Kidney tubule cell (primary cell): ENCODE measurements at regions not wholly inside any gene's neighbourhood (a gene's known extent, or its start where the extent isn't known, plus 50 kb on each side); places are given as distances from the start of the nearest gene placed in this dataset.

Source experiments
- DNase-seq: peaks from one replicate; pipeline ENCODE4 v3.0.0-alpha.2; 2018; ENCODE audit warnings: low spot score

DNA sequence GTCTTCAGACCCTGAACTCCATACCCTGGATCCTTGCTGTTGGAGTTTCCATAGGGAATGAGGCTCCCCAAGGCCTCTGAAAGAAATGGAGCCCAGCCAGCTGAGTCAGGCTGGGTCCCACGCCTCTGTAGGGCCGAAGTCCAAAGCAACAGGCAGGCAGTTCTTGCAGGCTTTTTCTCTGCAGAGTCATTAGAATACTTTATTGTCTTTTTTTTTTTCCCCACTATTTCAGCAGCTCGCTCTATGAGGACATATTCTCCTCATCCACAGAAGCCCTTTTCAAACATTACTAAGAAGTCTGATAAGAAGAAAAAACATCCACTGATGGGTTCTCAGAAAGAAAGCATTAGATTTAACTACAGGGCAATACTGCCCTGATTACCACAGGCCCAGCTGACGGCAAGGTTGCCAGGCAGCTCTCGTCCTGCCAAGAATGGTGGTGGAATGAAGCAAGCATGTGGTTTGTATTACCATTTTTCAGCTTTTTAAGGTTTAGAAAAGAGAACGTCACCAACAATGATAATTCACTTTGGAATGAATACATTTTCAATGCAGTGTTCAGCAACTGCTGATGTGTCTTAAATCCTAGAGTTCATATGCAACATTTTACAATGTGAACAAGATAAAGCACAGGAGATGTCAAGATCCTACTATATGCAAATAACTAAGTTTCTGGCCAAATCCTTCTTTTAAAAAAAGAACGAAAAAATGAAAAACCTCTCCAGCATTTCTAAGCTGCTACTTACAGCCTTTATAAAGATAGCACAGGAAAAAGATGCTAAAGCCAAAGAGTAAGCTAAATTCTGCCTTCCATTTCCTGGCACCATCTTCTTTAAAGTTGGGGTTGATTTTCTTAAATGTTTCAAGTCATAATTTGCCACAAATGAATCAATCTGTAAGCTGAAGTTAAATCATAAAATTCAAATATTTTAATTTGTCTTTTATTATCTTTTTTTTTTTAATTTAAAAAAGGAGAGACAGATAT lies 223.6 kb upstream of the CITED2 start:
- peak; percentile 65 for DNase-seq

DNA sequence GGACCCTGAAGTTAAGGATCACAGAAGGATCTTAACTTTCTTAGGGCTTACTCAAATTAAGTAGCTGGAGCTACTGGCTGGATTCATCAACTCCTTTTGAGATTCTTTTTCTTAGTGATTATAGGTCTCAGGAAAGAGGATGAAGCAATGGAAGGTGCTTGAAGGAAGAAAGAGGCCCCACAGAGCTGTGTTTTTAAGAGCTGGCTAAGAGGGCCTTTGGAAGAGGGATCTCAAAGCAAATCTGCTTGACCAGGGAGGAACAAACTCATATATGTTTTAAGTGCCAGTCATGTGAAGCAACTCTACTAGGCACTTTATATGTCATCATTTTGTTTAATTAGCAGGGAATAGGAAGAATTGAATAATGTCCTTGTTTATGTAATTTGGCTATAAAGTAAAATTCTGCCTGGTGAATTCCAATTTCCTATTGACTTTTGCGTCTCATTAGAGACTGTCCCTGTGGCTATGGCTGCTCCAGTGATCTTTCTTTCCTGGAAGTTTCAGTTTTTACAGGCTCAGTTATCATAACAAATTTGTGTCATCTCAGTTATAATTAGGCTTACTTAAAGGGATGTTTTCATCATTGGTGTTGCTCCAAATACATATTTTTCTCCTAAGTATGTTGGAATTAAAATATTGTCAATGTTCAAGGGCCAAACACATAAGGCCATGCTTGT lies 222.8 kb upstream of the CITED2 start:
- no peak for DNase-seq

- DNase-seq: peak; percentile 49
Observed at GRCh38 chr6:139595183-139595582, 220.7 kb upstream of the CITED2 start.

- no peak for DNase-seq
Observed at GRCh38 chr6:139594333-139594965, 220.0 kb upstream of the CITED2 start.

DNA sequence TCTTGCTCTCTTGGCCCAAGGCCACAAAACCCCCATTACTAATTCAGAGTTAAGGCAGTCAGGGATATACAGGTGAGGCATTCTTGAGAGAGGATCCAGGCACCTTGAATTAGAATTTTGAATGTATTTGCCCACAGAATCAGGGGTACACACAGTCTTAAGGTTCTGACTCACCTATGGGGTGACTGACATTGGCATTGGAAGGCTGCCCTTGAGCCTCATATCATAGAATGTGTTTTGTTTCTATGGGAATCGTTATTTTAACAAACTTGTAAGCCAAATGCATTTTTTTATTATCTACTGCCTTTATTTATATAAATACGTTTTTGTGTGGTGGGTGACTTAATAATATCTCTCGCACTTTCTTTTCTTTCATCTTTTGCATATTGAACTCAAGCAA lies 218.6 kb upstream of the CITED2 start:
- peak; percentile 35 for DNase-seq

GRCh38 chr6:139592011-139592410 lies 217.6 kb upstream of the CITED2 start:
- DNase-seq: no peak

GRCh38 chr6:139591075-139591865 lies 216.8 kb upstream of the CITED2 start:
- no peak for DNase-seq

DNA sequence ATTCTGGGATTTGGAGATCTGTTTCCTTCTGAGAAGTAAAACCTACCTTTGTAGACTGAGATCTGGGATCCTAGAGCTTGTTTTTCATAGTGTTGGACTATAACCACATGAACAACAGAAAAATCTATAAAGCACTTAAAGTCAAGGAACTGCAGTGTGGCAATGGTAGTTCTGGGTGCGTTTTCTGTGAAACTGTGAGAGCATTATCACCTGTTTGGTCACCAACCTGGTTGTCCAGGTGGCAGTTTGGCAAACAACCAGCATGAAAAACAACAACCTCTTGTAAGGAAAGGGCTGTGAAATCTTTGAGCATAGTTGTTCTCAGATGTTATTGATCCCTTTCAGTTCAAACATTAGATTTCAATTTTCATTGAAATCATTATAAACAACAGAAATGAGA lies 215.8 kb upstream of the CITED2 start:
- DNase-seq: no peak

DNA sequence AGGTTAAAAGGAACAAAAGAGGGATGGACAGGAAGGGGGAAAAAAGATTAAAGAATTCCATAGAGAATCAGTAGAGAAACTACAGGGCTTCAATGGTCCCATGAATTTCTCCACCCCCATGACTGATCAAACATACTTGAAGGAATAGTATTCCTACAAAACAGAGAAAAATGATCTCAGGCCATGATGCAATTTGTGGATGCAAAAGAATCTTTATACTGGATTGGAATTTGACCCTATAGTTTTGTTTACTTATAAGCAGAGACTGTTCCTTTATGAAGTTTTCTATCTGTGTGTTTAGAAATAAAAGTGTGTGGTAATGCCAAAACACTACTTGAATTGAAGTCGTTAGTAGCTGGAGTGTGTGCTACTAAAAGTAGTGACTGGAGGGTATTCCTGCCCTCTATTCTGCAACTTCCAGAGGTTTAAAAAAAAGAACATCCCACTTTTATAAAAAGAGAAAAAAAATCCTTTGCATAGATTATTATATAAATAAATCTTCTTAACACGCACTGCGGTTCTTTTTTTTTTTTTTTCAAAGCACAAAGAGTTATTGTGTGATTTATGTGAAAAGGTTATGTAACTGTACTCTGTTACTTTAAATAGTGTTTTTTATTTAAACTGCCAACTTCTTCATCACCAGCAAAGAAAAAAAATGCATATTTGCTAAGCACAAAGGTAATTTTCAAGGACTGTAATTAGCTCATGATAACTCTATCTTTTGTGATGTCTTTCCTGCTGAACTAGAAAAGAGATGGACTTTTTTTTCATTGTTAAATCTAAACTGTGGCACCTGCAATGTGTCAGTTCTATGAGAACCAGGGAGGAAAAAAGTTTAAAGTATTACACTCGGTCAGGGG lies 214.5 kb upstream of the CITED2 start:
- DNase-seq: no peak

DNA sequence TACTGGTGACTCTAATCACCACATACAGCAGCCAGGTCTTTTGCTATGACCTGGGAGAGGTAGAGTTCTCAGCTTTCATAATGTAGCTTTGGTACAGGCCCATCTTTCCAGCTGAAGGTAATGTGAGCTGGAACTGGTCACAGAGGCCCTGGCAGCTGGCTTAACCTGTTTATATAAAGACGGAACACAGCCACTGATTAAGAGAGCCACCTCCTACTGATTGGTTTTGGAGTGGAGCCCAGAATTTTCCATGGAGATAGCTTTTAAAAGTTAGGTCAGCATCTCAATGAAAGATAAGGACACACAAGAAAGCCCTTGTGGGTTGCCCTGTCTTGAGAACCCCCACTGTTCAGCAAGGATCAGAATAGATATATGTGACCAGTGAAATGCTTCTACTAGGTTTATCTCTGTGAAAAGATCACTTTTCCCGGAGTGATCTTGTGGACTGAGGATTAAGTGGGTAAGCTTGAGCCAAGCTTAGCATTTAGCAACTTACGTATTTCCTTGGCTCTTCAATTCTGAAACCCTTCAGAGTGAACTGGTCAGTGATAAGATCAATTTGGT lies 213.7 kb upstream of the CITED2 start:
- DNase-seq: peak; percentile 77

DNA sequence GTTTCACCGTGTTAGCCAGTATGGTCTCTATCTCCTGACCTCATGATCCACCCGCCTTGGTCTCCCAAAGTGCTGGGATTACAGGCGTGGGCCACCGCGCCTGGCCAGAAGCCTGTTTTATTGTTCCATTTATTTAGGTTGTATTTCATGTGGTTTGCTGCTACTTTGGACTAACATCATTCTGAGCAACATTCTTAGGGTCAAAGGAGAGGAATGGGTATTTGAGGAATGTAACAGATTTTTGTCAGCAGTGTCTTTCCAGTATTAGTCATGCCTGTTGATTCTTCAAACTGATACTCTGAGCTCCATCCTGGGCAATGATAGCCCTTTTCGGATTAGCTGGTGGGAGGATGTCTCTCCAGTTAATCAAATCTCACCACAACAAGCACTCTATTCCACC lies 213.0 kb upstream of the CITED2 start:
- DNase-seq: peak; percentile 94

DNA sequence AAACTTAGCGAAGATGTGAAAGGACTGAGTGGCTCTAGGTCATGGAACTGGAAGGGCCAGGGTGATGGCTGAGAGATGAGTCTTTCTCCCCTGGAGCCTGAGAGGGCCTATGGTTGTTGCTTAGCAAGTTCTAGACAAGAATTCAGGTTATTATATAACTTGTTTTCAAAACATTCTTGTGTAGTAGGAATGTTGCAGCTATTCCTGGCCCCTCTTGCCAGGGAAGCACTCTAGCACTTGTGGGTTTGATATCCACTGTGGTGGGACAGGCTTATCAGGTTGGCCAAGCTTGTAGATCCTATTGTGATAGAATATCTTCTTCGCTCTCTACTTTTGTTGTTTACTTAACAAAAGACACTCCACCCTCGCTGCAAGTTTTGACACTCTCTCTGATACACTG lies 211.8 kb upstream of the CITED2 start:
- DNase-seq: peak; percentile 66

- DNase-seq: no peak
Observed at GRCh38 chr6:139584599-139584998, 210.2 kb upstream of the CITED2 start.

DNA sequence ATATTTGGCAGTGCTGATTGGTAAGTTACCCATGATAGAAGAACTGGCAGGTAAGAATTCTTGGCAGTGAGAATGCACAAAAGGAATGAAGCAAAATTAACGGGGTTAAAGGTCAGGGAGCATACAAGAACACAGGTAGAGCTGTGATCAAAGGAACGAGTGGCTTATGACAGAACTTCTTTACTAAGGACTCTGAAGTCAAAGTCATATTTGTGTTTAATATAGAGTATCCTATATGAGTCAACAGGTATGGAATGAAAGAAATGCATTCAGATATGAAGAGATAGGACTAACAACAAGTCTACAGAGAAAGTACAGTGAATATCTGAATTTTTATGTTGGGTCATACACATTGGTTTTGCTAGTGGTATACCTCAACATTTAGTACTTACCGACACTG lies 209.0 kb upstream of the CITED2 start:
- peak; percentile 58 for DNase-seq

GRCh38 chr6:139582956-139583355 lies 208.5 kb upstream of the CITED2 start:
- peak; percentile 30 for DNase-seq

DNA sequence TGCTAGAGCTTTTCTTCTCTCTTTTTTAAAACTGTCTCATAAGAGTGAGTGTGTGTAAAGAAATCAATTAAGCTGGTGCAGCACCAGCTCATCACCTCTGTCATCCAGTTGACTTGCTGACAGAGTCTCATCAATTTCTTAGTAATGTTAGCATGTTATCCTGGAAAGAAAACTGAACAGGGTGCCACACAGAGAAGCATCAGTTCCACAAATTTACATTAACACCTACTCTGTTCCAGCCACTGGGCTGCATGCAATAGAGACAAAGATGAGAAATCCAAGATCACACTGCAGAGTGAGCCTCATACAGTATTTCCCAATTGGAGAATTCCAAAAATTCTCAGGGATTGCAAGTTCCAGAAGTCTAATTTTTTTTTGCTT lies 207.0 kb upstream of the CITED2 start:
- DNase-seq: no peak

GRCh38 chr6:139580592-139581484 lies 206.4 kb upstream of the CITED2 start:
- DNase-seq: no peak

DNA sequence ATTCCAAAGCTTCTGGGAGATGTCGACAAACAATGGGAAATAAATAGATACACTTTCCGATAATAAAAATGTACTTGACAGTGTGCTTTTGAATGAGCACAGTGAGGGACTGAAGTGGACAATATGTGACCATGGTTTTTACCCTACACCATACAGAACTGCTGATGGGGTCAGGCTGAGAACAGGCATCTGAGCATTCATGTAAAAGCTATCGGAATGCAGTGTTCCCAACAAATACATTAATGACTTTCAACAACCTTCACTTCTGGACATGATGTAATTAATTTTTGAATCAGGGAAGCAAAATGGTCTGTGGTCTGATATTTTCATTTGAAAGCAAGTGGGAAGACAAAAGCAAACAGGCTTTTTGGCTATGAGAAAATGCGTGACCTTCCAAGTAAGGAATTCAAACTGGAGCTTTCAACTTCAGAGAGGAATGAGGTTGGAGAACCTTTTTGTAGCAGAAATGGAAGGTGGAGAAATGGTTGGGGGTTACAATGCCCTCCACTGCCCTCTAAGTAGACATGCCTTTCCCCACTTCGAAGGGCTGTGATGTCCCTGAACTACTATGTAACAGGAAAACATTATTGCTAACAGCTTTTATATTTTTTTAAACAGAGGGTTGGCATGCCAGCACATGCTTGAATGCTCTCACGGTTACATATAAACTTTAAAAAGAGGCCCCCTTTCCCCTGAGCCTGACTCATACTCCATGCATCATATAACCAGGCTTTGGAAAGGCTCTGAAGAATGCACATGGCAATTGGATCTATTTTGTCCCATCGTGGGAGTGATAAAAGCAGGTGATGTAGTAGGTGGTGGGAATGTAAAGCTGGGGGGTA lies 203.5 kb upstream of the CITED2 start:
- DNase-seq: peak; percentile 97
